ENCODE measurements at regions not wholly inside any gene's neighbourhood (a gene's known extent, or its start where the extent isn't known, plus 50 kb on each side); places are given as distances from the start of the nearest gene placed in this dataset.
A peak's percentile ranks its signal among the peaks of the same experiment; 100 is the strongest.

- no peaks in the 10 kb centered on the region for H3K79me2 ChIP-seq (ENCODE audit: low read length)
- no peaks in the 10 kb centered on the region for H3K4me1 ChIP-seq (ENCODE audit: insufficient read depth, low read length)
- H2AFZ ChIP-seq (ENCODE audit: low read length): no peak overlapping the region
- intact Hi-C loops (cut with micrococcal nuclease): no loop called here
- H3F3A ChIP-seq (ENCODE audit: low read length, unreplicated experiment): no peaks in the 10 kb centered on the region
- H4K20me1 ChIP-seq (ENCODE audit: low read length): no peaks in the 10 kb centered on the region
- no peak for TF ChIP-seq CTCF (conservative IDR thresholded peaks at IDR 0.05; ENCODE audit: low read depth, low read length)
- no peak for TF ChIP-seq EZH2phosphoT487 (IDR thresholded peaks at IDR 0.05; ENCODE audit: borderline replicate concordance, low read length)
- TF ChIP-seq EZH2 (IDR thresholded peaks at IDR 0.05; ENCODE audit: low read length, unreplicated experiment): no peak
- CTCF ChIA-PET: no interaction called here
- H3K27ac ChIP-seq (ENCODE audit: low read length): no peak overlapping the region
- H3K36me3 ChIP-seq (ENCODE audit: low read depth, low read length): no peaks in the 10 kb centered on the region
- ATAC-seq (no peak), DNase-seq (no peak)
- no peaks in the 10 kb centered on the region for H3K9me2 ChIP-seq (replicated peaks; ENCODE audit: low read length)
- no peaks in the 10 kb centered on the region for H3K27me3 ChIP-seq (ENCODE audit: low read length)
- no peaks in the 10 kb centered on the region for H3K9me3 ChIP-seq (ENCODE audit: low read length)
- H3K4me2 ChIP-seq (ENCODE audit: low read length): no peak overlapping the region
- H3K4me3 ChIP-seq (ENCODE audit: low read length): no peak overlapping the region
- no TSS peak for BruUV-seq (replicated peaks)
- POLR2A ChIA-PET (ENCODE audit: unreplicated experiment): no interaction called here
- H3K9ac ChIP-seq (ENCODE audit: low read length): no peak overlapping the region
Measured at GRCh38 chr4:31039382-31039781, 319.2 kb downstream of the PCDH7 start.

GRCh38 chr4:31040106-31040505, 319.9 kb downstream of the PCDH7 start:
- Histone ChIP-seq H3K9me3 (ENCODE audit: low read length) (no peaks in the 10 kb centered on the region), H3K79me2 (ENCODE audit: low read length) (no peaks in the 10 kb centered on the region), H3K4me1 (ENCODE audit: insufficient read depth, low read length) (peaks cover 2% of the 10 kb centered on the region; the same call in 1 of the 2 replicates), H3K4me3 (ENCODE audit: low read length) (no peak overlapping the region), H3K4me2 (ENCODE audit: low read length) (no peak overlapping the region), H2AFZ (ENCODE audit: low read length) (no peak overlapping the region), H3K27me3 (ENCODE audit: low read length) (no peaks in the 10 kb centered on the region), H4K20me1 (ENCODE audit: low read length) (no peaks in the 10 kb centered on the region), H3K9ac (ENCODE audit: low read length) (no peak overlapping the region), H3K9me2 (replicated peaks; ENCODE audit: low read length) (no peaks in the 10 kb centered on the region), H3F3A (ENCODE audit: low read length, unreplicated experiment) (no peaks in the 10 kb centered on the region), H3K36me3 (ENCODE audit: low read depth, low read length) (no peaks in the 10 kb centered on the region), H3K27ac (ENCODE audit: low read length) (no peak overlapping the region)
- intact Hi-C loops (cut with micrococcal nuclease): loop anchor here (5.0 to 10.0 kb wide), 3 partner anchors 85 to 1002 kb away; no protein-coding TSS in a partner anchor
- DNase-seq: peak; percentile 10
- peak; percentile 59; the same call in 1 of the 2 replicates for ATAC-seq
- ChIA-PET CTCF (no interaction called here), POLR2A (ENCODE audit: unreplicated experiment) (no interaction called here)
- BruUV-seq (replicated peaks): no TSS peak
- no peak for TF ChIP-seq EZH2 (IDR thresholded peaks at IDR 0.05; ENCODE audit: low read length, unreplicated experiment)
- no peak for TF ChIP-seq EZH2phosphoT487 (IDR thresholded peaks at IDR 0.05; ENCODE audit: borderline replicate concordance, low read length)
- TF ChIP-seq CTCF (conservative IDR thresholded peaks at IDR 0.05; ENCODE audit: low read depth, low read length): no peak

- H4K20me1 ChIP-seq (ENCODE audit: low read length): no peaks in the 10 kb centered on the region
- no peak overlapping the region for H3K9ac ChIP-seq (ENCODE audit: low read length)
- no peaks in the 10 kb centered on the region for H3K9me3 ChIP-seq (ENCODE audit: low read length)
- no peak for TF ChIP-seq EZH2 (IDR thresholded peaks at IDR 0.05; ENCODE audit: low read length, unreplicated experiment)
- TF ChIP-seq EZH2phosphoT487 (IDR thresholded peaks at IDR 0.05; ENCODE audit: borderline replicate concordance, low read length): no peak
- H3K9me2 ChIP-seq (replicated peaks; ENCODE audit: low read length): no peaks in the 10 kb centered on the region
- intact Hi-C loops (cut with micrococcal nuclease): loop anchor here (5.0 to 10.0 kb wide), 3 partner anchors 87 to 1001 kb away; no protein-coding TSS in a partner anchor
- H2AFZ ChIP-seq (ENCODE audit: low read length): no peak overlapping the region
- ATAC-seq (no peak), DNase-seq (no peak)
- H3K4me2 ChIP-seq (ENCODE audit: low read length): no peak overlapping the region
- H3K36me3 ChIP-seq (ENCODE audit: low read depth, low read length): no peaks in the 10 kb centered on the region
- no peak overlapping the region for H3K27ac ChIP-seq (ENCODE audit: low read length)
- H3K4me1 ChIP-seq (ENCODE audit: insufficient read depth, low read length): peaks cover 8% of the 10 kb centered on the region; the same call in 1 of the 2 replicates
- CTCF ChIA-PET: no interaction called here
- POLR2A ChIA-PET (ENCODE audit: unreplicated experiment): no interaction called here
- H3K4me3 ChIP-seq (ENCODE audit: low read length): no peak overlapping the region
- H3F3A ChIP-seq (ENCODE audit: low read length, unreplicated experiment): no peaks in the 10 kb centered on the region
- H3K27me3 ChIP-seq (ENCODE audit: low read length): no peaks in the 10 kb centered on the region
- H3K79me2 ChIP-seq (ENCODE audit: low read length): no peaks in the 10 kb centered on the region
- BruUV-seq (replicated peaks): no TSS peak
Measured at GRCh38 chr4:31041385-31041784, 321.2 kb downstream of the PCDH7 start.
